Stomach smooth muscle (tissue), 2 donors: ENCODE measurements at regions not wholly inside any gene's neighbourhood (a gene's known extent, or its start where the extent isn't known, plus 50 kb on each side); places are given as distances from the start of the nearest gene placed in this dataset.
"Not testable (repeated sequence)": the region's sequence is repeated elsewhere in the genome, so short reads cannot be mapped to it uniquely, and the experiment has no call there.

ENCODE experiments used
- H3K27ac ChIP-seq: one replicate; pipeline ENCODE4 v1.7.0; 2013; ENCODE audit warnings: mild to moderate bottlenecking, low read length, inconsistent platforms
- H3K27me3 ChIP-seq, 2 donors: one replicate each; pipeline ENCODE4 v1.7.0; 2013; ENCODE audit warnings: low read length in 2 of 2; ENCODE audit not compliant: insufficient read depth in 2 of 2, control insufficient read depth in 1 of 2
- H3K36me3 ChIP-seq, 2 donors: one replicate each; pipeline ENCODE4 v1.7.0; 2013; ENCODE audit warnings: low read length in 2 of 2; ENCODE audit not compliant: control insufficient read depth in 2 of 2, insufficient read depth in 2 of 2
- H3K4me1 ChIP-seq: one replicate; pipeline ENCODE4 v1.7.0; 2013; ENCODE audit warnings: low read length; ENCODE audit not compliant: control insufficient read depth, insufficient read depth
- H3K4me3 ChIP-seq, 2 donors: one replicate each; pipeline ENCODE4 v1.7.0; 2013; ENCODE audit warnings: low read length in 2 of 2
- H3K9ac ChIP-seq, 2 donors: one replicate each; pipeline ENCODE4 v1.7.0; 2013; ENCODE audit warnings: low read length in 2 of 2, mild to moderate bottlenecking in 1 of 2
- H3K9me3 ChIP-seq, 2 donors: one replicate each; pipeline ENCODE4 v1.7.0; 2013; ENCODE audit warnings: low read length in 2 of 2; ENCODE audit not compliant: control insufficient read depth in 2 of 2
- donor health status: healthy.
- donor health status: Pancreatic carcinoma.

DNA sequence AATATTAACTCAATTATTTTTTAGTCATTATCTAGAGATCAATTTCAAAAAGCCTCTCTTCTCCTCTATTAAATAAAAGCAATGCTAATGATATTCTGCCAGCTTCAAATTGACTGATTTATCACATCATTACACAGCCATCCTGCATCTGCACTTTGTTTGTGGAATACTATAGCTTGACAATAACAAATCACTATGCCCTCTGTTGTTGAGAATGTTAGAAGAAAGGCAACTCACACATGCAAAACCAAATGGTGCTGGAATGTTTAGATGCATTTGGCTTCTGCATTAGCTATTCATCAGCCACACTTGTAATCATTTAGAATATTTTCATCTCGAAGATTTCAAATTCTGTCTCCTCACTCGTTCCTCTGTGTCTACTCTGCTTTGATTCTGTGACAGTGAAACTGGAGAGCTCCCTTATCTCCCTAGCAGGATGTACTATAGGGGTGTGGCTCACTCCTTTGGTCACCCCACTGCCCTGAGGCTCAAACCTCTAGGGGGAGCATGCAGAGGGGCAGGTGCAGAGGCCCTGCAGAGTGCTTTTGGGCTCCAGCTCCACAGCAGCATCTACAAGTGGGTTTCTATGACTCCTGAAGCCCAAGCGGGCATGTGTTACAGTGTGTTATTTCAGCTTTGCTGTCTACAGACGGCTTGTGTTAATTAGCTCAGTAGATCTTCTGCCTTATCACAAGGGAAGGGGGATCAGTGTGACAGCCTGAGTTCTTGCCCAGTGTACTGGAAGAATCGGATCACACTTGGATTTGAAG lies 454.1 kb upstream of the BCHE start:
- Histone ChIP-seq H3K27me3 (no peaks in the 10 kb centered on the region), H3K9me3 (no peaks in the 10 kb centered on the region), H3K4me3 (no peak overlapping the region), H3K27ac (no peak overlapping the region), H3K4me1 (no peaks in the 10 kb centered on the region), H3K9ac (no peak overlapping the region), H3K36me3 (no peaks in the 10 kb centered on the region)

DNA sequence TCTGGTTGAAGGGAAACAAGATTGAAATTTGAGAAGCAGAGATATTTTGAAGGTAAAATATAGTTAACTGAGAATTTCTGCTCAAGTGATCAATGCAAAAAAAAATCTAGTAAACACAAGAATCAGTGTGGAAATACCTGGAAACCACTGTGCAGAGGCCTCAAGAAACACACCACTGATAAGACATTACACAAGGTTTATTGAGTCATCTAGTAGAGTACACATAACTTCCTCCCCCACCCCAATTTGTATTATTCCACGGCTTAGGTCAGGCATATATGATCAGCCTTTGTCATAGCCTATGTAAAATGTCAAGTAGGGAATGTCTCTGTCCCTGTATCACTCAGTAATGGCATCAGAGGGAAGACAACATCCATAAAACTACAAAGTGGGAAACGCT lies 447.8 kb upstream of the BCHE start:
- Histone ChIP-seq H3K4me3 (no peak overlapping the region), H3K27ac (no peak overlapping the region), H3K27me3 (no peaks in the 10 kb centered on the region), H3K9me3 (no peaks in the 10 kb centered on the region), H3K36me3 (no peaks in the 10 kb centered on the region), H3K4me1 (peaks cover 2% of the 10 kb centered on the region), H3K9ac (no peak overlapping the region)

- H3K36me3 ChIP-seq: no peaks in the 10 kb centered on the region
- H3K4me1 ChIP-seq: peaks cover 2% of the 10 kb centered on the region
- H3K4me3 ChIP-seq: peak overlapping the region; percentile 49 to 52
- no peak overlapping the region for H3K27ac ChIP-seq
- H3K9ac ChIP-seq: peak overlapping the region; percentile 0 to 17
- H3K9me3 ChIP-seq: no peaks in the 10 kb centered on the region
- no peaks in the 10 kb centered on the region for H3K27me3 ChIP-seq
These were observed 446.6 kb upstream of the BCHE start for GRCh38 chr3:166283840-166284239.

DNA sequence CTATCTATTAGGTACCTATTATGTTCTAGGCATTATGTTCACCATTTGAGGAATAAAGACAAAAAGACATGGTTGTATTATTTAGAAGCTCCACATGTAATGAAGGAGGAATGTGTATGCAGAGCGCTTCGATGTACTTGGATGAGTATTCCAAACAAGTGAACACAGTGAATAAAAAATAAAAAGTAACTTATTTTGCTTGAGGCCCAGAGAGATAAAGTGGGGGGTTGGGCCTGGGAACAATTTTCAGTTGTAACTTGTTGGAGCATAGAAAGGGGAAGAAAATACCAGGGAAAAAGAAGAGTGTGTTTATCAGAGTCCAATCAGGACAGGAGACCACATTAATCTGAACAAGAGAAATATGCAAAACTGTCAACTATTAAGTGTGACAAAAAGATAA lies 445.7 kb upstream of the BCHE start:
- Histone ChIP-seq H3K9me3 (no peaks in the 10 kb centered on the region), H3K4me3 (no peak overlapping the region), H3K27me3 (no peaks in the 10 kb centered on the region), H3K9ac (no peak overlapping the region), H3K4me1 (peaks cover 2% of the 10 kb centered on the region), H3K27ac (no peak overlapping the region), H3K36me3 (no peaks in the 10 kb centered on the region)

DNA sequence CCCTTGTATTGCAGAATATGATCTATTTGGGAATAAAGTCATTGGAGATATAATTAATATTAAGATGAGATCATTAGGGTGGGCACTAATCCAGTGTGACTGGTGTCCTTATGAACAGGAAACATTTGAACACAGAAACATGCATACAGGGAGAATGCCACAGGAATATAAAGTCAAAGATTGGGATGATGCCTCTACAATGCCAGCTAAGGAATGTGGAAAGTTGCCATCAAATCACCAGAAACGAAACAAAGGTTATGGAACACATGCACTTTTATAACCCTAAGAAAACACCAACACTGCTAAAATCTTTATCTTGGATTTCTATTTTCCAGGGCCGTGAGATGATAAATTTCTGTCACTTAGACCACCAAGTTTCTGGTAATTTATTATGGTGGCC lies 442.4 kb upstream of the BCHE start:
- H3K4me1 ChIP-seq: peaks cover 2% of the 10 kb centered on the region
- no peaks in the 10 kb centered on the region for H3K36me3 ChIP-seq
- H3K4me3 ChIP-seq: no peak overlapping the region
- H3K27ac ChIP-seq: no peak overlapping the region
- H3K27me3 ChIP-seq: no peaks in the 10 kb centered on the region
- H3K9ac ChIP-seq: no peak overlapping the region
- H3K9me3 ChIP-seq: no peaks in the 10 kb centered on the region

DNA sequence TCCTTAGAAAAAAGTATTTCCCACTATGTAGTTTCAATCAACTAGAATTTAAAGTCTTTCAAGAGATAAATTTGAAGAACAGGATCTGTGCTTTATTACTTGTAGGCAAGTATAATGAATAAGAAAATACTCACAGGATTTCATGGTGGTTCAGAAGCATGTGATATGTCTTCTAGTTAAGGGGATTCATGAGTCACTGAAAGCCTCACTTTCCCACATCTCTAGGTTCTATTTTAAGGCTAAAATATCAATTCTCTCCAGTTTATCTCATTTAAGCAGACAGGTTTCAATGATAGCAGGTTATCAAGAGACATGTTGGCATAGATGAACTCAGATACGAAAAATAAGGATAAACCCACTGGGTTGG lies 437.8 kb upstream of the BCHE start:
- H3K4me1 ChIP-seq: no peaks in the 10 kb centered on the region
- H3K27me3 ChIP-seq: no peaks in the 10 kb centered on the region
- H3K36me3 ChIP-seq: no peaks in the 10 kb centered on the region
- no peak overlapping the region for H3K27ac ChIP-seq
- no peak overlapping the region for H3K4me3 ChIP-seq
- no peak overlapping the region for H3K9ac ChIP-seq
- no peaks in the 10 kb centered on the region for H3K9me3 ChIP-seq

GRCh38 chr3:166274351-166275023 lies 437.3 kb upstream of the BCHE start:
- no peaks in the 10 kb centered on the region for H3K36me3 ChIP-seq
- H3K4me3 ChIP-seq: no peak overlapping the region
- H3K4me1 ChIP-seq: no peaks in the 10 kb centered on the region
- no peaks in the 10 kb centered on the region for H3K27me3 ChIP-seq
- no peak overlapping the region for H3K9ac ChIP-seq
- H3K27ac ChIP-seq: no peak overlapping the region
- no peaks in the 10 kb centered on the region for H3K9me3 ChIP-seq

- Histone ChIP-seq H3K36me3 (no peaks in the 10 kb centered on the region), H3K9me3 (no peaks in the 10 kb centered on the region), H3K27ac (no peak overlapping the region), H3K9ac (no peak overlapping the region), H3K27me3 (no peaks in the 10 kb centered on the region), H3K4me1 (no peaks in the 10 kb centered on the region), H3K4me3 (no peak overlapping the region)
These were observed 433.2 kb upstream of the BCHE start for GRCh38 chr3:166270429-166270828.

DNA sequence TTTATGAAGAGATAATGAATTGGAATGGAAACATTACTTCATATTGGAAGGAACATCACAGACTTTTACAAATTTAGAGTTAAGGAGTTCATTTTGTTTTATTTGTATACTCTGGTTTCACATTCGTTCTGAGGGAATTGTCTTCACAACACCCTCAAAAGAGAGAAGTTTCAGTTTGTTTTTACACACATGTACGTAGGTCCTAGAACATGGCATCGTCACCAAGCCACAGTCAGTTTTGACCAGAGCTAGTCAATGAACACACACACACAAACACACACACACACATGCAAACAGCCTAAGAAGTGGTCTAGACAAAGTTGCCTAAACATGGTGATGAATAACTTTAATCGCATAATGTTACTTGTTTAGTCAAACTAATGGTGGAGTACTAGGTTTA lies 427.9 kb upstream of the BCHE start:
- Histone ChIP-seq H3K4me1 (no peaks in the 10 kb centered on the region), H3K4me3 (no peak overlapping the region), H3K27ac (no peak overlapping the region), H3K9ac (no peak overlapping the region), H3K27me3 (no peaks in the 10 kb centered on the region), H3K9me3 (no peaks in the 10 kb centered on the region), H3K36me3 (no peaks in the 10 kb centered on the region)

DNA sequence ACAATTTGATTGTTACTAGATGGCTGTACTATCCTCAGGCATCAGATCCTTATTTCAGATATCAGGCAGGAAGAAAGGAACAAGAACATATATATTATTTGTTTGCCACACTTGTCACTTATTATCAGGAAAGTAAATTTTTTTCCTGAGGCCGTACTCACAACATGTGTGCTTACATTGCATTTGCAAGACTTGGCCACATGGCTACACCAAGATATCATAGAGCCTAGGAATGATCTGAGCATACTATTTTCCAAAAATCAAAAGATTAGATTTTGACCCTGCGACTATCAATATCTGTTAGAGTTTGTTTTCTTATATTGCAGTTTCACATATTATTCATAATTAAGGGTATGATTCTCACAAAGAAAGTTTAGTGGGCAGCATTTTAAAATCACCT lies 426.2 kb upstream of the BCHE start:
- no peaks in the 10 kb centered on the region for H3K9me3 ChIP-seq
- no peak overlapping the region for H3K9ac ChIP-seq
- no peaks in the 10 kb centered on the region for H3K36me3 ChIP-seq
- H3K27me3 ChIP-seq: no peaks in the 10 kb centered on the region
- no peaks in the 10 kb centered on the region for H3K4me1 ChIP-seq
- no peak overlapping the region for H3K4me3 ChIP-seq
- no peak overlapping the region for H3K27ac ChIP-seq

GRCh38 chr3:166258293-166258850 lies 421.1 kb upstream of the BCHE start:
- not testable (repeated sequence) for H3K36me3 ChIP-seq, H3K9ac ChIP-seq, H3K27me3 ChIP-seq, H3K27ac ChIP-seq, H3K4me1 ChIP-seq, H3K9me3 ChIP-seq, H3K4me3 ChIP-seq
